CD4-positive, alpha-beta T cell (primary cell): ENCODE measurements at regions not wholly inside any gene's neighbourhood (a gene's known extent, or its start where the extent isn't known, plus 50 kb on each side); places are given as distances from the start of the nearest gene placed in this dataset.

Experiments used
- ATAC-seq: fragments of 200-7000 bp; cut with Tn5 transposase; one replicate; pipeline ENCODE4 v1.10.0; 2022; ENCODE audit warnings: mild to moderate bottlenecking; ENCODE audit not compliant: poor library complexity
- CTCF ChIA-PET: fragments of 350-600 bp; sonication (Branson Sonifier 250); formaldehyde crosslinking; loops from one replicate; lab custom pipeline; 2021; ENCODE audit warnings: antibody characterized with exemption, inconsistent platforms; lab: Charles Lee
- POLR2A ChIA-PET: fragments of 350-600 bp; sonication (Branson Sonifier 250); formaldehyde crosslinking; loops from one replicate; lab custom pipeline; 2021; ENCODE audit warnings: antibody characterized with exemption, inconsistent platforms; lab: Charles Lee
- DNase-seq, 14 experiments: peaks; one replicate each; pipeline ENCODE4 v3.0.0-alpha.2; 2013 to 2020; ENCODE audit warnings: mixed read lengths in 2 of 14
- H3K27ac ChIP-seq, 2 donors: one replicate each; pipeline versions ENCODE4 v1.5.1 to v1.7.0; 2013; ENCODE audit warnings: low read length in 2 of 2, low read depth in 1 of 2, mild to moderate bottlenecking in 1 of 2
- H3K27me3 ChIP-seq, 2 experiments: 1 replicate in 1 of 2; 2 replicates in 1 of 2; pipeline versions ENCODE4 v1.6.1 to v1.7.0; 2013; ENCODE audit warnings: low read length in 2 of 2, control low read depth in 1 of 2, mild to moderate bottlenecking in 1 of 2, moderate library complexity in 1 of 2; ENCODE audit not compliant: insufficient read depth in 2 of 2, control insufficient read depth in 1 of 2
- H3K36me3 ChIP-seq: one replicate; pipeline ENCODE4 v1.6.1; 2013; ENCODE audit warnings: low read length, control low read depth; ENCODE audit not compliant: insufficient read depth
- H3K4me1 ChIP-seq: one replicate; pipeline ENCODE4 v1.6.1; 2013; ENCODE audit warnings: low read length, control low read depth; ENCODE audit not compliant: insufficient read depth
- H3K4me3 ChIP-seq: one replicate; pipeline ENCODE4 v1.5.1; 2013; ENCODE audit warnings: mild to moderate bottlenecking, low read length, moderate library complexity
- H3K9me3 ChIP-seq, 2 experiments: 1 replicate in 1 of 2; 2 replicates in 1 of 2; pipeline versions ENCODE4 v1.6.1 to v1.7.0; 2013; ENCODE audit warnings: low read length in 2 of 2, mild to moderate bottlenecking in 2 of 2, control low read depth in 1 of 2, moderate library complexity in 1 of 2; ENCODE audit not compliant: control insufficient read depth in 1 of 2, insufficient read depth in 1 of 2
- H3K27ac Mint-ChIP-seq: one replicate; pipeline ENCODE4 v1.8.0; 2020; ENCODE audit warnings: mixed read lengths
- H3K27me3 Mint-ChIP-seq: one replicate; pipeline ENCODE4 v1.8.0; 2021; ENCODE audit warnings: mixed read lengths
- H3K36me3 Mint-ChIP-seq: one replicate; pipeline ENCODE4 v1.8.0; 2021; ENCODE audit warnings: low read depth, mixed read lengths
- H3K4me1 Mint-ChIP-seq: one replicate; pipeline ENCODE4 v1.8.0; 2021; ENCODE audit warnings: low read depth, mixed read lengths
- H3K4me3 Mint-ChIP-seq: one replicate; pipeline ENCODE4 v1.8.0; 2020; ENCODE audit warnings: mild to moderate bottlenecking, mixed read lengths
- H3K9me3 Mint-ChIP-seq: one replicate; pipeline ENCODE4 v1.8.0; 2020; ENCODE audit warnings: mixed read lengths
- CTCF ChIP-seq: fragments of 200-600 bp; IDR thresholded peaks from one replicate; pipeline ENCODE4 v1.8.0; 2022; ENCODE audit warnings: antibody characterized with exemption, mild to moderate bottlenecking
- intact Hi-C, 2 experiments: fragments of 100-400 bp; cut with DNase I in 1 of 2; cut with micrococcal nuclease in 1 of 2; formaldehyde crosslinking; loops; one replicate each; pipeline versions ENCODE4 v1.15.1 to v1.9.0; 2023 to 2025; cut with DNase I, micrococcal nuclease

DNA sequence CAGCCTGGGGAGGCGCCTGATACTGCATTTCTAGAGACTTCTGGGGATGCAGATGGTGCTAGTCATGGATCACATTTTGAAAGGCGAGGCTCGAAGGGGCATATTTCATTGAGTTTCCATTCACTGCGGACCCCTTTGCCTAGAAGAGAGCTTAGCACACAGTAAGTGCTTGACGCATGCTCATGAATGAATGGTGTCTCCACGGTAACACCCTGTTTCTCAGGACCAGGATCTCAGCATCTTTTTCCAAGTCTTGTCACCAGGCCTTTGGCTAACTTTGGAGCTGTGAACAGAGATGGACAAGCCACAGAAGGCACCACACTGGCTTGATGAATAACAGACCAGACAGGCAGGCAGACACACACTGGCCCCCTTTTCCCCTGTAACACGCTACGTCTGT, 151.3 kb downstream of the FOXL1 start:
- intact Hi-C loops = no loop called here

GRCh38 chr16:86730086-86730485, 151.7 kb downstream of the FOXL1 start:
- Histone ChIP-seq H3K4me3 (no peak overlapping the region), H3K27ac (no peak overlapping the region), H3K27me3 (peaks cover 21 to 31% of the 10 kb centered on the region in 2 experiments), H3K9me3 (peaks cover 0 to 7% of the 10 kb centered on the region in 2 experiments), H3K4me1 (no peaks in the 10 kb centered on the region), H3K36me3 (no peaks in the 10 kb centered on the region)
- peaks cover 62% of the 10 kb centered on the region for H3K27me3 Mint-ChIP-seq
- ChIA-PET CTCF (no interaction called here), POLR2A (no interaction called here)
- ATAC-seq = no peak
- no peak overlapping the region for H3K27ac Mint-ChIP-seq
- no peaks in the 10 kb centered on the region for H3K4me1 Mint-ChIP-seq
- intact Hi-C loops = no loop called here
- no peak for TF ChIP-seq CTCF
- DNase-seq = no peak
- H3K36me3 Mint-ChIP-seq = no peaks in the 10 kb centered on the region
- H3K9me3 Mint-ChIP-seq = no peaks in the 10 kb centered on the region
- H3K4me3 Mint-ChIP-seq = no peak overlapping the region

More for the DNA sequence above, 151.3 kb downstream of the FOXL1 start:
- POLR2A ChIA-PET = no interaction called here
- CTCF ChIA-PET = no interaction called here
- no peak for TF ChIP-seq CTCF
- no peak overlapping the region for H3K4me3 Mint-ChIP-seq
- no peak for DNase-seq
- no peaks in the 10 kb centered on the region for H3K4me1 ChIP-seq
- peaks cover 62% of the 10 kb centered on the region for H3K27me3 Mint-ChIP-seq
- peaks cover 21 to 31% of the 10 kb centered on the region in 2 experiments for H3K27me3 ChIP-seq
- no peak overlapping the region for H3K27ac ChIP-seq
- no peaks in the 10 kb centered on the region for H3K36me3 Mint-ChIP-seq
- no peaks in the 10 kb centered on the region for H3K4me1 Mint-ChIP-seq
- H3K4me3 ChIP-seq = no peak overlapping the region
- H3K9me3 Mint-ChIP-seq = no peaks in the 10 kb centered on the region
- H3K36me3 ChIP-seq = no peaks in the 10 kb centered on the region
- no peak overlapping the region for H3K27ac Mint-ChIP-seq
- no peak for ATAC-seq
- H3K9me3 ChIP-seq = peaks cover 0 to 7% of the 10 kb centered on the region in 2 experiments

GRCh38 chr16:86730597-86730996, 152.2 kb downstream of the FOXL1 start:
- Histone ChIP-seq H3K9me3 (peaks cover 0 to 7% of the 10 kb centered on the region in 2 experiments), H3K27me3 (peaks cover 21 to 31% of the 10 kb centered on the region in 2 experiments), H3K36me3 (no peaks in the 10 kb centered on the region), H3K4me1 (no peaks in the 10 kb centered on the region), H3K4me3 (no peak overlapping the region), H3K27ac (no peak overlapping the region)
- DNase-seq (no peak), ATAC-seq (no peak)
- no peaks in the 10 kb centered on the region for H3K9me3 Mint-ChIP-seq
- POLR2A ChIA-PET = interaction anchor here (0.7 kb wide), 1 partner anchor 87 kb away, joined by 3 read pairs; no protein-coding TSS in a partner anchor
- H3K4me3 Mint-ChIP-seq = no peak overlapping the region
- CTCF ChIA-PET = no interaction called here
- H3K27ac Mint-ChIP-seq = no peak overlapping the region
- H3K4me1 Mint-ChIP-seq = no peaks in the 10 kb centered on the region
- H3K27me3 Mint-ChIP-seq = peaks cover 66% of the 10 kb centered on the region
- no peaks in the 10 kb centered on the region for H3K36me3 Mint-ChIP-seq
- intact Hi-C loops = no loop called here
- no peak for TF ChIP-seq CTCF
